ENCODE measurements at regions not wholly inside any gene's neighbourhood (a gene's known extent, or its start where the extent isn't known, plus 50 kb on each side); places are given as distances from the start of the nearest gene placed in this dataset.

GRCh38 chr1:95956215-95956614 is 722.2 kb downstream of the RWDD3 start:
- intact Hi-C loops (cut with DNase I) = no loop called here
- Histone ChIP-seq H3K4me1 (peaks cover 0 to 8% (median 5%) of the 10 kb centered on the region in 4 donors), H3K36me3 (no peaks in the 10 kb centered on the region), H3K4me3 (no peak overlapping the region), H3K27ac (replicated peaks in 1 of 4) (no peak overlapping the region), H3K9me3 (no peaks in the 10 kb centered on the region), H3K27me3 (no peaks in the 10 kb centered on the region)
- TF ChIP-seq POLR2A (IDR thresholded peaks at IDR 0.05; ENCODE audit: low read depth) (no peak), CTCF (IDR thresholded peaks at IDR 0.05) (no peak), EP300 (IDR thresholded peaks at IDR 0.05) (no peak), POLR2AphosphoS5 (IDR thresholded peaks at IDR 0.05) (no peak)
- no peak for DNase-seq (ENCODE audit: extremely low spot score)

GRCh38 chr1:95957748-95958147 is 723.7 kb downstream of the RWDD3 start:
- Histone ChIP-seq H3K27me3 (no peaks in the 10 kb centered on the region), H3K4me3 (no peak overlapping the region), H3K27ac (replicated peaks in 1 of 4) (no peak overlapping the region), H3K9me3 (no peaks in the 10 kb centered on the region), H3K36me3 (no peaks in the 10 kb centered on the region), H3K4me1 (peaks cover 0 to 8% (median 4%) of the 10 kb centered on the region in 4 donors)
- intact Hi-C loops (cut with DNase I) = no loop called here
- TF ChIP-seq POLR2AphosphoS5 (IDR thresholded peaks at IDR 0.05) = no peak
- TF ChIP-seq EP300 (IDR thresholded peaks at IDR 0.05) = no peak
- no peak for TF ChIP-seq POLR2A (IDR thresholded peaks at IDR 0.05; ENCODE audit: low read depth)
- no peak for TF ChIP-seq CTCF (IDR thresholded peaks at IDR 0.05)
- 19% methylated on average over 1 of the region's 1 CpG for WGBS
- DNase-seq (ENCODE audit: extremely low spot score) = no peak

GRCh38 chr1:95966866-95967265 is 732.9 kb downstream of the RWDD3 start:
- H3K36me3 ChIP-seq = no peaks in the 10 kb centered on the region
- no peaks in the 10 kb centered on the region for H3K9me3 ChIP-seq

GRCh38 chr1:95974586-95974985 is 740.6 kb downstream of the RWDD3 start:
- intact Hi-C loops (cut with DNase I) = no loop called here
- TF ChIP-seq POLR2AphosphoS5 (IDR thresholded peaks at IDR 0.05) = no peak
- TF ChIP-seq CTCF (IDR thresholded peaks at IDR 0.05) = no peak
- no peak for TF ChIP-seq EP300 (IDR thresholded peaks at IDR 0.05)
- no peak for TF ChIP-seq POLR2A (IDR thresholded peaks at IDR 0.05; ENCODE audit: low read depth)

More at GRCh38 chr1:95966866-95967265, 732.9 kb downstream of the RWDD3 start:
- no peak for DNase-seq (ENCODE audit: extremely low spot score)
- TF ChIP-seq EP300 (IDR thresholded peaks at IDR 0.05) (no peak), POLR2AphosphoS5 (IDR thresholded peaks at IDR 0.05) (no peak), CTCF (IDR thresholded peaks at IDR 0.05) (no peak), POLR2A (IDR thresholded peaks at IDR 0.05; ENCODE audit: low read depth) (no peak)
- H3K4me1 ChIP-seq = no peaks in the 10 kb centered on the region
- H3K27me3 ChIP-seq = no peaks in the 10 kb centered on the region
- no peak overlapping the region for H3K4me3 ChIP-seq
- H3K27ac ChIP-seq (replicated peaks in 1 of 4) = no peak overlapping the region
- intact Hi-C loops (cut with DNase I) = no loop called here

GRCh38 chr1:95982711-95983110 is 738.9 kb upstream of the PTBP2 start:
- Histone ChIP-seq H3K36me3 (no peaks in the 10 kb centered on the region), H3K4me1 (no peaks in the 10 kb centered on the region), H3K27me3 (no peaks in the 10 kb centered on the region), H3K27ac (replicated peaks in 1 of 4) (no peak overlapping the region), H3K9me3 (no peaks in the 10 kb centered on the region), H3K4me3 (no peak overlapping the region)
- no peak for DNase-seq (ENCODE audit: extremely low spot score)
- no peak for TF ChIP-seq CTCF (IDR thresholded peaks at IDR 0.05)
- TF ChIP-seq POLR2AphosphoS5 (IDR thresholded peaks at IDR 0.05) = no peak
- TF ChIP-seq POLR2A (IDR thresholded peaks at IDR 0.05; ENCODE audit: low read depth) = no peak
- no peak for TF ChIP-seq EP300 (IDR thresholded peaks at IDR 0.05)
- intact Hi-C loops (cut with DNase I) = no loop called here

More at GRCh38 chr1:95974586-95974985, 740.6 kb downstream of the RWDD3 start:
- Histone ChIP-seq H3K4me1 (no peaks in the 10 kb centered on the region), H3K27me3 (no peaks in the 10 kb centered on the region), H3K9me3 (no peaks in the 10 kb centered on the region), H3K4me3 (no peak overlapping the region), H3K36me3 (no peaks in the 10 kb centered on the region), H3K27ac (replicated peaks in 1 of 4) (no peak overlapping the region)
- DNase-seq (ENCODE audit: extremely low spot score) = no peak
